AG09309 (cell line): ENCODE measurements at regions not wholly inside any gene's neighbourhood (a gene's known extent, or its start where the extent isn't known, plus 50 kb on each side); places are given as distances from the start of the nearest gene placed in this dataset.

Experiments
- DNase-seq: peaks from one replicate; pipeline ENCODE4 v3.0.0-alpha.2; 2010; ENCODE audit warnings: low read depth
- H3K4me3 ChIP-seq: 2 replicates; pipeline ENCODE4 v1.5.1; 2011; ENCODE audit warnings: mild to moderate bottlenecking, low read depth, low read length, moderate library complexity; ENCODE audit not compliant: control insufficient read depth
- TF ChIP-seq, protein P1 (sequence below): IDR thresholded peaks from 2 replicates; pipeline ENCODE4 v1.5.1; 2011; ENCODE audit warnings: mild to moderate bottlenecking, low read depth, low read length, inconsistent platforms; ENCODE audit not compliant: insufficient read depth, control insufficient read depth; ENCODE audit errors: missing control alignments

DNA sequence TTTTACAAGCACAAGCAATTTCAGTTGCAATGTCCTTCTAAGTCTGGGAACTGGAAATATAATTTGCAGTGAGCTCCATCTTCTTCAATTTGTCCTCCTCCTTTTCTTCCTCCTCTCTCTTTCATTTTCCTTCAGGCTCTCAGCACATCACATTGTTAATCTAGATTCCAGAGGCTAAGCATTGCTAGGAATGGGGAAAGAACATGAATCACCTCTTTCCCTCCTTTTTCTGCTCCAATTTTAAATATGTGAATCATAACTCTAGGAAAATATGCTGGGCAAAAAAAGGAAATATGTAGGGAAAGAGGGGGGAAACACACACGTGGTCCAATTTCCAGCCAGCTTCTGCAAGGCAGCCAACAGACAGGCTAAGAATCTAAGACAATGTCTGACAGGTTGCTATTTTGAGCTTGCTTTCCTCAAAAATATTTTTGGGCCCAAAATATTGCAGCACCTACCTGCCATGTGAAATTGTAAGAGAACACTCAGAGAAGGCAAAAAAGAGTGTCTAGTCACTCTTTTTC lies 72.7 kb upstream of the NUPR2 start:
- DNase-seq = no peak
- no peak overlapping the region for H3K4me3 ChIP-seq
- TF ChIP-seq, protein P1, sequence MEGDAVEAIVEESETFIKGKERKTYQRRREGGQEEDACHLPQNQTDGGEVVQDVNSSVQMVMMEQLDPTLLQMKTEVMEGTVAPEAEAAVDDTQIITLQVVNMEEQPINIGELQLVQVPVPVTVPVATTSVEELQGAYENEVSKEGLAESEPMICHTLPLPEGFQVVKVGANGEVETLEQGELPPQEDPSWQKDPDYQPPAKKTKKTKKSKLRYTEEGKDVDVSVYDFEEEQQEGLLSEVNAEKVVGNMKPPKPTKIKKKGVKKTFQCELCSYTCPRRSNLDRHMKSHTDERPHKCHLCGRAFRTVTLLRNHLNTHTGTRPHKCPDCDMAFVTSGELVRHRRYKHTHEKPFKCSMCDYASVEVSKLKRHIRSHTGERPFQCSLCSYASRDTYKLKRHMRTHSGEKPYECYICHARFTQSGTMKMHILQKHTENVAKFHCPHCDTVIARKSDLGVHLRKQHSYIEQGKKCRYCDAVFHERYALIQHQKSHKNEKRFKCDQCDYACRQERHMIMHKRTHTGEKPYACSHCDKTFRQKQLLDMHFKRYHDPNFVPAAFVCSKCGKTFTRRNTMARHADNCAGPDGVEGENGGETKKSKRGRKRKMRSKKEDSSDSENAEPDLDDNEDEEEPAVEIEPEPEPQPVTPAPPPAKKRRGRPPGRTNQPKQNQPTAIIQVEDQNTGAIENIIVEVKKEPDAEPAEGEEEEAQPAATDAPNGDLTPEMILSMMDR = no peak

DNA sequence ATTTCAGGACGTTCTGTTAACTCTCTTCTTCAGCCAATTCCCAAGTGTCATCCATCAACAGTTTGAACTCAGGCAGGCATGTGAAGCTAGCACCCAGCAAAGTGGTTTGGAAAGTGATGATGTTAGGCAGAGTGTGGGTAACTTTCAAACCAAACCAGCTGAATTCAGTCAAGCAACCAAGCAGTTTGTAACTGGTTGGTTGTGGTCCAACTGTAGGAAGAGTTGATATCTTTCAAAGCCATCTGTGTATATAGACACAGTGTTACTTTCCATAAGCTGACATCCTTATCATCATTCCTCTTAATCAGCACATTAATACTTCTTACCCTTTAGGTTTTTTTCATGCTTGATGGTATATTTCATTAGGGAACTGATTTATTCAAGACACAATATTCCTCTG lies 72.2 kb upstream of the NUPR2 start:
- TF ChIP-seq, protein P1 = no peak
- no peak overlapping the region for H3K4me3 ChIP-seq
- no peak for DNase-seq

DNA sequence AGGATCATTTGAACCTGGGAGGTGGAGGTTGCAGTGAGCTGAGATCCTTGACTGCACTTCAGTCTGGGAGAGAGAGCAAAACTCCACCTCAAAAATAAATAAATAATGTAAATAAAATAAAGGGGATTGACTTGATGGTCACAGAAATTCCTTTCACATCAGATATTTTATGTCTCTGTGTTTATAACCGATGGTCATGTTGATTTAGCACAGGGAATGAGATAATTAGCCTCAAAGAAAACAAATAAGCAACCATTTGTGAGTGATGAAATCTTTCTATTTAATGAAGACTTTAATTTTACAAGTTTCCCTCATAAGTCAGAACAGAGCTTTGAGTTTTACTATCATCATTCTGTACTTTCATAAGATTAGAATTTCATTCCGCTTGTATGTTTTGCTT lies 64.8 kb upstream of the NUPR2 start:
- no peak overlapping the region for H3K4me3 ChIP-seq
- TF ChIP-seq, protein P1 = no peak
- no peak for DNase-seq

GRCh38 chr7:56175771-56176170 lies 59.6 kb upstream of the NUPR2 start:
- TF ChIP-seq, protein P1 = no peak
- DNase-seq = no peak
- H3K4me3 ChIP-seq = no peak overlapping the region

DNA sequence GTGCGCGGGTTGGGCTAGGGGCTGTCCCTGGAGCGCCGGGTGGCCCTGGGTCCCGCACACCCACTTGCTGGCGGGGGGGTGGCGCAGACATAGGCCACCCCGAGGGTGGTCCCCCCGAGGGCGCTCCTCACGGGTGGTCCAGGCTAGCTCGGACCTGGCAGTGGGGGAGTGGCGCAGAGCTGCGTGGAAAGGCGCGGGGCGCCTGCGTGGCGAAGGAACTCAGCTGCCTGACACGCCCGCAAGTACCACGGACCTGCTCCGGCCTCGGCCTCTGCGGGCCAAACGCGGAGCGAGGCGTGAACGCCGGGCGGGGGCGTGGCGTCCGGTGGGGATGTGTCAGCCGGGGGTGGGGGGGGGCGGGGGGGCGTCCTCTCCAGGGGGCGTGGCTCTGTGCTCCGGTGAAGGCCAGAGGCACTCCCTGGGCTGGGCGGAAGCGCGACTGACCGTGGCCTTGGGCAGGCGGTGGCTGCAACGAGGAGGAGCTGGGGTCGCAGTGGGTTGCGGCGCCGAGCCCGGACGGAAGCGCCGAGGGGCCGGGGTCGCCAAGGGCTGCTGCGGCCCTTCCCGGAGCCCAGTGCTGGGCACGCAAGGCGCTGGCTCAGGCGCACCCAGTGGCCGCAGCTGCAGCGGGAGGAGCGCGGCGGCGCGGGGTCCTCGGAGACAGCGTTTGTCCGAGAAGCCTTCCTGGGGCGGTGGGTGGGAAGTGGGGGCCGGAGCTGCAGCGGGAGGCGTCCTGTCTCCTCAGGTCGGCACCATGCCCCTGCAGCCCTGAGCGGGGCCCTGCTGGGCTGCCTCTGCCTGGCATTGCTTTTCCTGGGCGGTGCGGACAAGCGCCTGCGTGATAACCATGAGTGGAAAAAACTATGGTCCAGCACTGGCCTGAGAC lies 58.9 kb upstream of the NUPR2 start:
- no peak overlapping the region for H3K4me3 ChIP-seq
- TF ChIP-seq, protein P1 = no peak
- no peak for DNase-seq

GRCh38 chr7:56174346-56174874 lies 58.2 kb upstream of the NUPR2 start:
- no peak for DNase-seq
- H3K4me3 ChIP-seq = no peak overlapping the region
- TF ChIP-seq, protein P1 = no peak
